DND-41 (cell line): ENCODE measurements at regions not wholly inside any gene's neighbourhood (a gene's known extent, or its start where the extent isn't known, plus 50 kb on each side); places are given as distances from the start of the nearest gene placed in this dataset.

Source experiments
- ATAC-seq: fragments of 200-7000 bp; cut with Tn5 transposase; 3 replicates; pipeline ENCODE4 v1.9.1; 2021; ENCODE audit warnings: low read depth; ENCODE audit not compliant: insufficient read depth
- DNase-seq: peaks from one replicate; pipeline ENCODE4 v3.0.0-alpha.2; 2020
- H2AFZ ChIP-seq: 2 replicates; pipeline ENCODE4 v1.6.0; 2012; ENCODE audit warnings: low read depth, low read length
- H3K27ac ChIP-seq: 2 replicates; pipeline ENCODE4 v1.5.1; 2012; ENCODE audit warnings: low read length, inconsistent platforms
- H3K27me3 ChIP-seq: fragments of 200-600 bp; sonication (generic); 2 replicates; pipeline ENCODE4 v1.6.0; 2012; ENCODE audit warnings: low read length, mild to moderate bottlenecking, inconsistent platforms; ENCODE audit not compliant: insufficient read depth, poor library complexity
- H3K36me3 ChIP-seq: 2 replicates; pipeline ENCODE4 v1.5.1; 2012; ENCODE audit warnings: low read length, inconsistent platforms; ENCODE audit not compliant: insufficient read depth
- H3K4me1 ChIP-seq: 2 replicates; pipeline ENCODE4 v1.5.1; 2012; ENCODE audit warnings: mild to moderate bottlenecking, low read length; ENCODE audit not compliant: insufficient read depth
- H3K4me2 ChIP-seq: 2 replicates; pipeline ENCODE4 v1.6.0; 2012; ENCODE audit warnings: mild to moderate bottlenecking, moderate library complexity, low read length, inconsistent platforms; ENCODE audit not compliant: insufficient read depth
- H3K4me3 ChIP-seq, 2 experiments: fragments of 200-600 bp in 1 of 2; shearing (Covaris generic) in 1 of 2; 2 replicates each; pipeline ENCODE4 v1.5.1; 2012 to 2016; ENCODE audit warnings: inconsistent platforms in 2 of 2, low read length in 2 of 2, mild to moderate bottlenecking in 2 of 2, low read depth in 1 of 2, moderate library complexity in 1 of 2
- H3K79me2 ChIP-seq: 2 replicates; pipeline ENCODE4 v1.6.0; 2012; ENCODE audit warnings: low read length, inconsistent platforms; ENCODE audit not compliant: insufficient read depth
- H3K9ac ChIP-seq: 2 replicates; pipeline ENCODE4 v1.6.0; 2012; ENCODE audit warnings: low read depth, mild to moderate bottlenecking, inconsistent platforms, low read length, moderate library complexity
- H3K9me3 ChIP-seq: 2 replicates; pipeline ENCODE4 v1.5.1; 2012; ENCODE audit warnings: low read length, moderate library complexity, mild to moderate bottlenecking, inconsistent platforms; ENCODE audit not compliant: insufficient read depth, severe bottlenecking
- H4K20me1 ChIP-seq: 2 replicates; pipeline ENCODE4 v1.6.0; 2012; ENCODE audit warnings: low read length; ENCODE audit not compliant: insufficient read depth
- CTCF ChIP-seq: IDR thresholded peaks from 2 replicates; pipeline ENCODE4 v1.5.1; 2012; ENCODE audit warnings: borderline replicate concordance, low read length, moderate library complexity, mild to moderate bottlenecking; ENCODE audit not compliant: poor library complexity, severe bottlenecking; ENCODE audit errors: extremely low read depth
- EZH2 ChIP-seq: IDR thresholded peaks from 3 replicates; pipeline ENCODE4 v1.6.1; 2012; ENCODE audit warnings: borderline replicate concordance, low read depth, mild to moderate bottlenecking, moderate library complexity, low read length, inconsistent platforms; ENCODE audit not compliant: severe bottlenecking

GRCh38 chr4:124450851-124451250 is 261.7 kb downstream of the ANKRD50 start:
- H3K4me3 ChIP-seq = no peak overlapping the region
- H2AFZ ChIP-seq = no peak overlapping the region
- no peaks in the 10 kb centered on the region for H3K79me2 ChIP-seq
- H3K27me3 ChIP-seq = no peaks in the 10 kb centered on the region
- H3K27ac ChIP-seq = no peak overlapping the region
- H3K9ac ChIP-seq = no peak overlapping the region
- H4K20me1 ChIP-seq = no peaks in the 10 kb centered on the region
- no peaks in the 10 kb centered on the region for H3K9me3 ChIP-seq
- ATAC-seq = no peak
- no peaks in the 10 kb centered on the region for H3K4me1 ChIP-seq
- TF ChIP-seq EZH2 (no peak), CTCF (no peak)
- H3K4me2 ChIP-seq = no peak overlapping the region
- DNase-seq = no peak
- H3K36me3 ChIP-seq = no peaks in the 10 kb centered on the region

GRCh38 chr4:124454772-124455270 is 257.7 kb downstream of the ANKRD50 start:
- DNase-seq = no peak
- Histone ChIP-seq H2AFZ (no peak overlapping the region), H4K20me1 (no peaks in the 10 kb centered on the region), H3K4me3 (no peak overlapping the region), H3K27me3 (no peaks in the 10 kb centered on the region), H3K27ac (no peak overlapping the region), H3K4me2 (no peak overlapping the region), H3K9ac (no peak overlapping the region), H3K4me1 (no peaks in the 10 kb centered on the region), H3K36me3 (no peaks in the 10 kb centered on the region), H3K9me3 (no peaks in the 10 kb centered on the region), H3K79me2 (no peaks in the 10 kb centered on the region)
- no peak for ATAC-seq
- TF ChIP-seq CTCF (no peak), EZH2 (no peak)

- no peaks in the 10 kb centered on the region for H3K27me3 ChIP-seq
- TF ChIP-seq EZH2 = no peak
- TF ChIP-seq CTCF = no peak
- H3K4me3 ChIP-seq = no peak overlapping the region
- no peaks in the 10 kb centered on the region for H4K20me1 ChIP-seq
- ATAC-seq (no peak), DNase-seq (no peak)
- no peaks in the 10 kb centered on the region for H3K4me1 ChIP-seq
- H3K36me3 ChIP-seq = no peaks in the 10 kb centered on the region
- H3K79me2 ChIP-seq = no peaks in the 10 kb centered on the region
- H3K9ac ChIP-seq = no peak overlapping the region
- no peak overlapping the region for H2AFZ ChIP-seq
- no peak overlapping the region for H3K4me2 ChIP-seq
- H3K27ac ChIP-seq = no peak overlapping the region
- peaks cover 1% of the 10 kb centered on the region for H3K9me3 ChIP-seq
Measured at GRCh38 chr4:124455671-124456070, 256.9 kb downstream of the ANKRD50 start.
